ENCODE measurements at regions not wholly inside any gene's neighbourhood (a gene's known extent, or its start where the extent isn't known, plus 50 kb on each side); places are given as distances from the start of the nearest gene placed in this dataset.

- Mint-ChIP-seq H3K9me3 (peaks cover 0 to 5% (median 1%) of the 10 kb centered on the region in 7 donors), H3K36me3 (no peaks in the 10 kb centered on the region), H3K27me3 (ENCODE audit: low read depth in 3 of 3) (peaks cover 0 to 1% (median 0%) of the 10 kb centered on the region in 3 donors), H3K27ac (no peak overlapping the region), H3K4me3 (no peak overlapping the region), H3K4me1 (no peaks in the 10 kb centered on the region)
- no peak overlapping the region for H3K27ac ChIP-seq (ENCODE audit: low read depth in 1 of 2, low read length in 2 of 2)
- no peak overlapping the region for H2AFZ ChIP-seq (ENCODE audit: insufficient read depth, low read depth, low read length, poor library complexity, severe bottlenecking)
- no peaks in the 10 kb centered on the region for H3K9me3 ChIP-seq (replicated peaks in 1 of 2; ENCODE audit: control insufficient read depth in 1 of 2, insufficient read depth in 1 of 2, low read length in 2 of 2)
- no peak overlapping the region for H3K9ac ChIP-seq (ENCODE audit: insufficient read depth, low read length, poor library complexity, severe bottlenecking)
- no peak overlapping the region for H3K4me2 ChIP-seq (replicated peaks; ENCODE audit: extremely low read depth, low read length, poor library complexity, severe bottlenecking)
- no peaks in the 10 kb centered on the region for H4K20me1 ChIP-seq (ENCODE audit: insufficient read depth, low read length)
- H3K4me3 ChIP-seq (replicated peaks in 1 of 3; ENCODE audit: low read depth in 2 of 3, low read length in 3 of 3): no peak overlapping the region
- intact Hi-C loops (cut with micrococcal nuclease): no loop called here
- DNase-seq: no peak
- no peaks in the 10 kb centered on the region for H3K4me1 ChIP-seq (ENCODE audit: control insufficient read depth in 1 of 2, insufficient read depth in 2 of 2, low read length in 2 of 2)
- 83% methylated on average over 2 of the region's 3 CpGs for WGBS (ENCODE audit: insufficient coverage)
- no peaks in the 10 kb centered on the region for H3K79me2 ChIP-seq (ENCODE audit: insufficient read depth, low read length)
- no peaks in the 10 kb centered on the region for H3K27me3 ChIP-seq (ENCODE audit: control insufficient read depth in 2 of 2, insufficient read depth in 2 of 2, low read length in 2 of 2)
- H3K36me3 ChIP-seq (replicated peaks in 1 of 2; ENCODE audit: control insufficient read depth in 1 of 2, insufficient read depth in 2 of 2, low read length in 2 of 2): no peaks in the 10 kb centered on the region
- no peak for TF ChIP-seq CTCF (IDR thresholded peaks at IDR 0.05)
These were observed 621.8 kb upstream of the FZD8 start for GRCh38 chr10:36263871-36264270.

- no peaks in the 10 kb centered on the region for H3K27me3 ChIP-seq (ENCODE audit: control insufficient read depth in 2 of 2, insufficient read depth in 2 of 2, low read length in 2 of 2)
- no peak overlapping the region for H2AFZ ChIP-seq (ENCODE audit: insufficient read depth, low read depth, low read length, poor library complexity, severe bottlenecking)
- H3K4me3 ChIP-seq (replicated peaks in 1 of 3; ENCODE audit: low read depth in 2 of 3, low read length in 3 of 3): no peak overlapping the region
- no peaks in the 10 kb centered on the region for H3K79me2 ChIP-seq (ENCODE audit: insufficient read depth, low read length)
- intact Hi-C loops (cut with micrococcal nuclease): no loop called here
- no peaks in the 10 kb centered on the region for H4K20me1 ChIP-seq (ENCODE audit: insufficient read depth, low read length)
- H3K4me1 Mint-ChIP-seq: no peaks in the 10 kb centered on the region
- H3K36me3 Mint-ChIP-seq: no peaks in the 10 kb centered on the region
- no peak overlapping the region for H3K27ac Mint-ChIP-seq
- no peaks in the 10 kb centered on the region for H3K27me3 Mint-ChIP-seq (ENCODE audit: low read depth in 3 of 3)
- H3K4me3 Mint-ChIP-seq: no peak overlapping the region
- H3K9me3 ChIP-seq (replicated peaks in 1 of 2; ENCODE audit: control insufficient read depth in 1 of 2, insufficient read depth in 1 of 2, low read length in 2 of 2): no peaks in the 10 kb centered on the region
- DNase-seq: no peak
- H3K27ac ChIP-seq (ENCODE audit: low read depth in 1 of 2, low read length in 2 of 2): no peak overlapping the region
- no peaks in the 10 kb centered on the region for H3K36me3 ChIP-seq (replicated peaks in 1 of 2; ENCODE audit: control insufficient read depth in 1 of 2, insufficient read depth in 2 of 2, low read length in 2 of 2)
- peaks cover 0 to 5% (median 3%) of the 10 kb centered on the region in 7 donors for H3K9me3 Mint-ChIP-seq
- H3K9ac ChIP-seq (ENCODE audit: insufficient read depth, low read length, poor library complexity, severe bottlenecking): no peak overlapping the region
- H3K4me2 ChIP-seq (replicated peaks; ENCODE audit: extremely low read depth, low read length, poor library complexity, severe bottlenecking): no peak overlapping the region
- no peaks in the 10 kb centered on the region for H3K4me1 ChIP-seq (ENCODE audit: control insufficient read depth in 1 of 2, insufficient read depth in 2 of 2, low read length in 2 of 2)
- WGBS (ENCODE audit: insufficient coverage): no CpG with 5 or more reads among the region's 2 CpGs
- TF ChIP-seq CTCF (IDR thresholded peaks at IDR 0.05): no peak
These were observed 614.9 kb upstream of the FZD8 start for GRCh38 chr10:36256948-36257356.
